ENCODE measurements at regions not wholly inside any gene's neighbourhood (a gene's known extent, or its start where the extent isn't known, plus 50 kb on each side); places are given as distances from the start of the nearest gene placed in this dataset.

- DNase-seq (ENCODE audit: low spot score), result no peak
These were observed 127.2 kb downstream of the BBS10 start for GRCh38 chr12:76220980-76221379.

DNA sequence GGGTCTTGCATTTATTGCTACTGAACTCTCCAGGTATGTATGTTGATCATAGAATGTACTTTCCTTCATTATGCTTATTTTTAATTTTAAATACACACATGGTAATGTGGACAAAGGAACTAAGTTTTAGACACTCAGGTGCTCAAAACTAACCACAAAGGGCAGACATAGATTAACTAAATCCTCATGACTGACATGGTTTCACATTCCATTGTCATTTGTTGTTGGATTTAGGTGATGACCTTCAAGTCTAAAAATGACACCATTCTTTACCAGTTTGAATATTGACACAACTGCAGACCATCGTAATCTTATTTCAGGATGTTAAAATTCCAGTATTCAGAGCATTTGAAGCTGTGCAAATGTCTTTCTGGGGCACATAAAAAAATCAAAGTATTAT lies 128.4 kb downstream of the BBS10 start:
- no peak for DNase-seq (ENCODE audit: low spot score)

DNA sequence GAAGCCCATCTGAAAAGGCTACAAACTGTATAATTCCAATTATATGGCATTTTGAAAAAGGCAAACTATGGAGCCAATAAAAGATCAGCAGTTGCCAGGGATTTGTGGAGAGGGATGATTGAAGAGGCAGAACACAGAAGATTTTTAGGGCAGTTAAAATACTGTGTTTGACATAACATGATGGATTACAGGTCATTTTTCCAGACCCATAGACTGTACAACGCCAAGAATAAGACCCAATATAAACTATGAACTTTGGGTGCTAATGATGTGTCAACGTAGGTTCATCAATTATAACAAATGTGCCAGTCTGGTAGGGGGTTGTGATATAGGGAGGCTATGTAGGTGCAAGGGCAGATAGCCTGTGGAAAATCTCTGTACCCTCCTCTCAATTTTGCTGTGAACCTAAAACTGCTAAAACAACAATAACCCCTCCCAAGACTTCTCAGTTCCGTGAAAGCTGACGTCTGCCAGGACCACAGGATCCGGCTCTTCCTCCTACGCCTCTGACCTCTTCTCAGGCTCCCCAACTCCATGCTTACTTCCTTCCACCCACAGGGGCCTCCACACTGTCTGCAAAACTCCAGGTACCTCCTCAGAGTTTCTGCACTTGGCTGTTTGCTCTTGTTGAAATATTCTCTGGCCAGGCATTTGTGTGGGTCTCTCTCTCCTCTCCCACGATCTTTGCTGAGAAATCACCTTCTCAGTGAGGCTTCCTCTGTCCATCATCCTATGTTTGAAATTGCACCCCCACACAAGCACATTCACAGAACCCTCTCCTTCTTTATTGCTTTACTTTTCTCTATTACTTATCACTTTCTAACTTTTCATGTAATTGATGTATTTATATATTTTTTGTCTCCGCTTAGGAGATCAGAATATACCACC lies 131.4 kb downstream of the BBS10 start:
- no peak for DNase-seq (ENCODE audit: low spot score)

DNA sequence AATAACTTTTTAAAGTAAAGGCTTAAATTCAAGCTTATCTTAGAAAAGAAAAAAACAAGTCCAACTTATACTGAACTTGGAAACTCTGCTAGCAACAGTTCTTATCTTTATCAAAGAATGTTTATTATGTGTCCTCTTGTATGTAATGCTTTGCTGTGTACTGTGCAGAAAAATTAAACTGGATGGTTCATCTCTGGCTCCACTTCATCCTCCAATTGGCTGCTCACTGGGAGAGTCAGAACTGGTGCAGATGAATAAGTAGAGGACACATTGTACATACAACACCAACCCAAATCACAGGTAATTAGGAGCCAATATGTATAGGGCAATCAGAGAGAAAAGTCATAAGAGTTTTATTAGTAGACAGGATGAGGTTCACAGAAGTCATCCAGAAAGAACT lies 123.6 kb upstream of the NAP1L1 start:
- no peak for DNase-seq (ENCODE audit: low spot score)

DNA sequence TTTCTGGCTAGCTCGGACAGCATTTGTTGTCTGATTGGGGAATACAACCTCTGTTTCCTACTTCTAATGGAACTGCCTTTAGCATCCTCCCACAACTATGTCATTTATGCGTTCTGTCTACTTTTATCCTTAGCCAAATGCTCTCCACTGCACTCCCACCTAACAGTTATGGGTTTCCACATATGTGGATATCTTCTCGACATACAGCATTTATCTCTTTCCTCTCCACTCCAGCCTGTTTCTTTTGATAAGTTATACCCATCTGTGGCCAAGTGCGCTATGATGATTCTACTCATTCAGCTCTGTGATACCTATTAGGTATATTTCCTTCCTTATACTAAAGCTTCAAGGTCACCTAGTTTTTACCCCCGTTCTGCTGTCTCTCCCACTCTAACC lies 122.2 kb upstream of the NAP1L1 start:
- no peak for DNase-seq (ENCODE audit: low spot score)

- no peak for DNase-seq (ENCODE audit: low spot score)
These were observed 121.7 kb upstream of the NAP1L1 start for GRCh38 chr12:76206039-76206676.

GRCh38 chr12:76202621-76203020 lies 118.1 kb upstream of the NAP1L1 start:
- no peak for DNase-seq (ENCODE audit: low spot score)

- no peak for DNase-seq (ENCODE audit: low spot score)
These were observed 117.3 kb upstream of the NAP1L1 start for GRCh38 chr12:76201758-76202157.

GRCh38 chr12:76201316-76201715 lies 116.8 kb upstream of the NAP1L1 start:
- no peak for DNase-seq (ENCODE audit: low spot score)

DNA sequence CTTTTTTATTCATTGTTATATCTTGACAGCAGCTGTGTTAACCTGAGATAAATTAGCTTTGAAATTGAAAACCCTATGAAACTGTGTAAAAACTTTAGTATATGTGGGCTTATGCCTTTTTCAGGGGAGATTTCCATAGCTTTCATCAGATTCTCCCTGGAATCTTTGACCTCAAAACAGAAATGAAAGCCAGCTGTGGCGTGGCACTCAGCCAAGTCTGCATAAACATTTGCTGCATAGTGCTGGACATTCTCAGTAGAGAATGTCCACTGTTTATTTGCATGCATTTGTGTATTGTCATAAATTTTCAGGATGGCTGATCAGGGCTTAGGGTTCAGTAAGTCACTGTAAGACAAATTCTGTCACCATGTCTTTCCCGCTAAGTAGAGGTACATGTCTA lies 115.3 kb upstream of the NAP1L1 start:
- DNase-seq (ENCODE audit: low spot score), result no peak

GRCh38 chr12:76198839-76199238 lies 114.4 kb upstream of the NAP1L1 start:
- no peak for DNase-seq (ENCODE audit: low spot score)

GRCh38 chr12:76197283-76197682 lies 112.8 kb upstream of the NAP1L1 start:
- DNase-seq (ENCODE audit: low spot score), result no peak

GRCh38 chr12:76195920-76196319 lies 111.4 kb upstream of the NAP1L1 start:
- DNase-seq (ENCODE audit: low spot score), result no peak

GRCh38 chr12:76194724-76195123 lies 110.2 kb upstream of the NAP1L1 start:
- DNase-seq (ENCODE audit: low spot score), result no peak

GRCh38 chr12:76193961-76194360 lies 109.5 kb upstream of the NAP1L1 start:
- no peak for DNase-seq (ENCODE audit: low spot score)

DNA sequence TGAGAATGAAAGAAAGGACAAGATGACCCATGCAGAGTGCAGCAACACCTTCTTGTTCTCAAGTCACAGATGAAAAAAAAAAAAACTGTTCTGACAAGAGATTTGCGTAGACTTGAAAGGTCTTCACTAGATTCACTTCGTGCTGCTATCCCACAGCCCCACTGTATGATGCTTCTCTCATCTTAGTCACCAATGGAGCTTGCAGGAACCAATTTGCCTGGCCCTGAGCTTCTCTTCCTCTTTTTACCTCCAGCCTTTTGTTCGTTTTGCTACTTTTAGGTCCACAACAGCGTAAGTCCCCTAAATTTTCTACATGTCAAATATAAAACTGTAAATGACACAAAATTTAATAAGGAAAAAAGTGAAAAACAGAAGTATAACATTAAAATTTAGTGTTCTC lies 107.9 kb upstream of the NAP1L1 start:
- no peak for DNase-seq (ENCODE audit: low spot score)

DNA sequence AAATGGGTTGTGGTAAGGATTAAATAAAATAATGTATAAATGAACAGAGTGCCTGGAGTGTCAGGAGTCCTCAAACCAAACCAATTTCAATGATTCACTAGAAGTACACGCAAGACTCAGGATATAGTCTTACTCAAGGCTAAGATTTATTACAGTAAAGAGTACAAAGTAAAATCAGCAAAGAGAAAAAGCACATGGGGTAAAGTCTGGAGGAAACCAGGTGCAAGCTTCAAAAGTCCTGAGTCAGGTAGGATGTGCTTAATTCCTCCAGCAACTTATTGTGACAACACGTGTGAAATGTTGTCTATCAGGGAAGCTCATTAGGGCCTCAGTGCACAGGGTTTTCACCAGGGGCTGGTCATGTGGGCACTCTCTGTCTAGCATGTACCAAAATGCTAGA lies 105.8 kb upstream of the NAP1L1 start:
- no peak for DNase-seq (ENCODE audit: low spot score)

DNA sequence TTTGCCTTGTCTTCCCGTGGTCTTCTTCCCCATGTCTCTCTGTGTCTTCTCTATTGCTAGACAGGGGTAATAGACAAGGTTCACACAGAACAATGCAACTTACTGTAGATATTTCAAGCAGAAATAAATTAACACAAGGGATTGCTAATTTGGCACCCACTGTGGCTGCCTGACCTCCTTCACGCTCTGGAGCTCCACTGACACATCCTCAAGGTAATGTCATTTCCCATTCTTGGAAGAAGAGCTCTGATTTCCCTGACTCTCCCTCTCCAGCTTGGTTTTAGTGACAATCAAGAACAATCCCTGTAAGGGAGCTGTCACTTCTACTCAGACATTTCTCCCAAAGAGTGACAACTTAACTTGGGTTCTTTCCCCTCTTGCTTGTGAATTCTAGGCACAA lies 105.4 kb upstream of the NAP1L1 start:
- no peak for DNase-seq (ENCODE audit: low spot score)

GRCh38 chr12:76187177-76187576 lies 102.7 kb upstream of the NAP1L1 start:
- DNase-seq (ENCODE audit: low spot score), result no peak

DNA sequence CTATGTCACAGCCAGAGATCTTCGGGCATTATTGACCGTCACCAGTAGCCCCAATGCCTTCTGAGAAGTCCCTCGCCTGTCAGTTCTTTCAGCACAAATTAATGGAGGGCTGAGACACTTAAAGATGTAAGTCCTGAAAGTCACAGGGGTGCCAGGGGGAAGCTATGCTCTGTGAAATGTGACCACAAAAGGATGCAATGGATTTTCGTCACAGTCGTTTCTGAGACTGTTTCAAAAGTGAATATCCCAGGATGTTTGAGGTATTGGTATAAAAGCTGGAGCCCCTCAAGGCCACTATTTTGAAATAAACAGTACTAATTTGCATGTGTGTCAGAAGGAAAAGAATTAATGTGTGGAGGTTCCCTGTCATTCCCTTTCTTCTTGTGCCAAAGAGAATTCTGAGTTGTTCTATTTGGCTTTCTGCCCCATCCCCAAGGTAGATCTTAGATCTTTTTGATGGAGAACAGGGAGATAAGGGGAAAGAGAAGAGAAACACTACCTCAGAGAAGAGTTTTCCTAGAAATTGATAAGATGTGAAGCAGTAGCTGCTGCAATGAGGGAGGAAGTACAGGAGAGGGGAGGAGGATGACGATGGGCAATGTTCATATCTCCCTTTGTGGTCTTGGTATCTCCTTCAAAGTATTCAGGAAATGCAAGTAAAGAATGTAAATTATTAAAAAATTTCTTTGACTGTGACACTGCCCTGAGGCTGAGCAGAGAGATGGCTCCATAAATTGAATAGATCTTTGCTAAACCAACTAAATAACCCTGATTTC lies 101.8 kb upstream of the NAP1L1 start:
- no peak for DNase-seq (ENCODE audit: low spot score)

- no peak for DNase-seq (ENCODE audit: low spot score)
These were observed 99.1 kb upstream of the NAP1L1 start for GRCh38 chr12:76183459-76184186.
